ENCODE measurements at regions not wholly inside any gene's neighbourhood (a gene's known extent, or its start where the extent isn't known, plus 50 kb on each side); places are given as distances from the start of the nearest gene placed in this dataset.

GRCh38 chr3:6110451-6110850, 750.5 kb upstream of the GRM7 start (continued):
- no peak for TF ChIP-seq MTF1 (CRISPR knock-in tag; IDR thresholded peaks at IDR 0.05; ENCODE audit: borderline replicate concordance)
- TF ChIP-seq ZNF143 (CRISPR knock-in tag; IDR thresholded peaks at IDR 0.05) = no peak
- TF ChIP-seq BRF2 (IDR thresholded peaks at IDR 0.05; ENCODE audit: borderline replicate concordance, insufficient read depth, insufficient read length) = no peak
- TF ChIP-seq NCOA6 (IDR thresholded peaks at IDR 0.05) = no peak
- TF ChIP-seq TFAM (CRISPR knock-in tag; conservative IDR thresholded peaks at IDR 0.05) = no peak

- CTCF ChIA-PET (ENCODE audit: low intra/inter-chr PET ratio) = no interaction called here
- no peak for FAIRE-seq
- Histone ChIP-seq H3K4me2 (ENCODE audit: insufficient read depth, low read length) (no peak overlapping the region), H2AFZ (ENCODE audit: low read depth, low read length) (no peak overlapping the region), H4K20me1 (replicated peaks; ENCODE audit: control insufficient read depth, insufficient read depth, low read length) (no peaks in the 10 kb centered on the region), H3K9me3 (replicated peaks; ENCODE audit: control insufficient read depth, insufficient read depth, low read depth, low read length) (no peaks in the 10 kb centered on the region), H3K4me3 (no peak overlapping the region), H3K36me3 (ENCODE audit: control insufficient read depth, insufficient read depth, low read length) (no peaks in the 10 kb centered on the region), H3K4me1 (replicated peaks in 1 of 2; ENCODE audit: control insufficient read depth in 2 of 2, insufficient read depth in 2 of 2, low read length in 2 of 2) (no peaks in the 10 kb centered on the region), H3K27me3 (ENCODE audit: control insufficient read depth in 2 of 2, insufficient read depth in 2 of 2, low read length in 2 of 2) (no peaks in the 10 kb centered on the region), H3K9me1 (ENCODE audit: control insufficient read depth, insufficient read depth, low read length) (no peaks in the 10 kb centered on the region), H3K27ac (ENCODE audit: extremely low read depth, low read depth, low read length) (no peak overlapping the region), H3K9ac (ENCODE audit: insufficient read depth in 1 of 2, low read depth in 2 of 2, low read length in 2 of 2) (no peak overlapping the region), H3K79me2 (ENCODE audit: control insufficient read depth, insufficient read depth, low read length) (no peaks in the 10 kb centered on the region)
- no TSS peak for BruUV-seq (replicated peaks)
- POLR2A ChIA-PET = no interaction called here
- WGBS (ENCODE audit: insufficient coverage, low coverage, missing lambda C conversion rate) = 0% methylated on average over 3 of the region's 3 CpGs
- TF ChIP-seq ZBTB17 (CRISPR knock-in tag; IDR thresholded peaks at IDR 0.05) (no peak), ZNF79 (CRISPR knock-in tag; IDR thresholded peaks at IDR 0.05; ENCODE audit: low read depth) (no peak), SETDB1 (IDR thresholded peaks at IDR 0.05; ENCODE audit: low read length) (no peak), ELF2 (CRISPR knock-in tag; IDR thresholded peaks at IDR 0.05) (no peak), JUN (IDR thresholded peaks at IDR 0.05; ENCODE audit: borderline replicate concordance, low read depth, low read length) (no peak), JUN (CRISPR knock-in tag; IDR thresholded peaks at IDR 0.05; ENCODE audit: borderline replicate concordance) (no peak), ZNF644 (tag; IDR thresholded peaks at IDR 0.05; ENCODE audit: low read depth) (no peak), MLLT1 (IDR thresholded peaks at IDR 0.05) (no peak), SAFB2 (IDR thresholded peaks at IDR 0.05; ENCODE audit: borderline replicate concordance, low read depth, low read length, severe bottlenecking) (no peak), ZNF766 (CRISPR knock-in tag; conservative IDR thresholded peaks at IDR 0.05) (no peak), HLTF (IDR thresholded peaks at IDR 0.05) (no peak), TEAD4 (IDR thresholded peaks at IDR 0.05; ENCODE audit: low read length) (no peak), TEAD4 (CRISPR knock-in tag; IDR thresholded peaks at IDR 0.05; ENCODE audit: borderline replicate concordance) (no peak), NFE2L1 (tag; IDR thresholded peaks at IDR 0.05; ENCODE audit: borderline replicate concordance, low read depth) (no peak)
- in situ Hi-C loops (cut with MboI) (no loop called here), intact Hi-C loops (cut with micrococcal nuclease) (no loop called here)
- ATAC-seq = no peak
- no peak for DNase-seq (ENCODE audit: extremely low read depth in 1 of 4, low spot score in 3 of 4)
These were observed 748.4 kb upstream of the GRM7 start for GRCh38 chr3:6112546-6112945.
